Activated CD4-positive, alpha-beta T cell treated with anti-CD3 and anti-CD28 coated beads for 36 hours (primary cell): ENCODE measurements at regions not wholly inside any gene's neighbourhood (a gene's known extent, or its start where the extent isn't known, plus 50 kb on each side); places are given as distances from the start of the nearest gene placed in this dataset.

Experiments used
- ATAC-seq: fragments of 200-7000 bp; cut with Tn5 transposase; one replicate; pipeline ENCODE4 v1.10.0; 2021; ENCODE audit warnings: mild to moderate bottlenecking, moderate library complexity
- CTCF ChIA-PET: fragments of 350-600 bp; sonication (Branson Sonifier 250); formaldehyde crosslinking; loops from one replicate; lab custom pipeline; 2021; ENCODE audit warnings: antibody characterized with exemption; lab: Charles Lee
- POLR2A ChIA-PET: fragments of 350-600 bp; sonication (Branson Sonifier 250); formaldehyde crosslinking; loops from one replicate; lab custom pipeline; 2021; ENCODE audit warnings: antibody characterized with exemption, inconsistent platforms; lab: Charles Lee
- DNase-seq: peaks from one replicate; pipeline ENCODE4 v3.0.0-alpha.2; 2020
- H3K27ac Mint-ChIP-seq: one replicate; pipeline ENCODE4 v1.8.0; 2021; ENCODE audit warnings: mixed read lengths
- H3K27me3 Mint-ChIP-seq: one replicate; pipeline ENCODE4 v1.8.0; 2021; ENCODE audit warnings: mixed read lengths
- H3K36me3 Mint-ChIP-seq: one replicate; pipeline ENCODE4 v1.8.0; 2021; ENCODE audit warnings: low read depth, mixed read lengths
- H3K4me1 Mint-ChIP-seq: one replicate; pipeline ENCODE4 v1.8.0; 2021; ENCODE audit warnings: mixed read lengths
- H3K4me3 Mint-ChIP-seq: one replicate; pipeline ENCODE4 v1.8.0; 2021; ENCODE audit warnings: mild to moderate bottlenecking, moderate library complexity, mixed read lengths
- H3K9me3 Mint-ChIP-seq: one replicate; pipeline ENCODE4 v1.8.0; 2021; ENCODE audit warnings: low read depth, mixed read lengths
- intact Hi-C, 2 experiments: fragments of 100-400 bp; cut with DNase I in 1 of 2; cut with micrococcal nuclease in 1 of 2; formaldehyde crosslinking; loops; one replicate each; pipeline versions ENCODE4 v1.14.2 to v1.15.1; 2022 to 2024; cut with DNase I, micrococcal nuclease

GRCh38 chr13:62643799-62644524 lies 1228.3 kb upstream of the PCDH20 start:
- CTCF ChIA-PET, result no interaction called here
- DNase-seq (no peak), ATAC-seq (no peak)
- H3K27me3 Mint-ChIP-seq, result no peaks in the 10 kb centered on the region
- H3K36me3 Mint-ChIP-seq, result no peaks in the 10 kb centered on the region
- POLR2A ChIA-PET, result no interaction called here
- intact Hi-C loops, result no loop called here
- H3K9me3 Mint-ChIP-seq, result peaks cover 10% of the 10 kb centered on the region
- peaks cover 2% of the 10 kb centered on the region for H3K4me1 Mint-ChIP-seq
- no peak overlapping the region for H3K27ac Mint-ChIP-seq
- H3K4me3 Mint-ChIP-seq, result no peak overlapping the region

DNA sequence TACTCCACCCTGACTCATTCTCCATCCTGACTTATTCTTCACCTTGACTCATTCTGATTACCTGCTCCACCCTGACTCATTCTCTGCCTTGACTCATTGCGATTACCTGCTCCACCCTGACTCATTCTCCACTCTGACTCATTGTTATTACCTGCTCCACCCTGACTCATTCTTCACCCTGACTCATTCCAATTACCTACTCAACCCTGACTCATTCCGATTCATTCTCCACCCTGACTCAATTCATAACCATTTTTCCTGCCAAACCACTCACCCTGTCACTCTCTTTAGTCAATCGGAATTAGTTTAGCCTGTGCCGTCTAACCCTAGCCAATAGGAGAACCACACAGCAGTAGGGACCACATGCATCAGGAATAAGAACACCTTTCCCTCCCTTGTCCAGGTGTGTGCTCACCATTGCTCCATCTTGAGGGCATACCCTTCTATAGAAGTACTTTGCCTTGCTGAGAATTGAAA lies 1227.4 kb upstream of the PCDH20 start:
- no peak overlapping the region for H3K27ac Mint-ChIP-seq
- intact Hi-C loops, result no loop called here
- ATAC-seq (peak; percentile 94), DNase-seq (peak; percentile 49)
- H3K9me3 Mint-ChIP-seq, result peaks cover 10% of the 10 kb centered on the region
- H3K27me3 Mint-ChIP-seq, result no peaks in the 10 kb centered on the region
- peaks cover 2% of the 10 kb centered on the region for H3K4me1 Mint-ChIP-seq
- no peaks in the 10 kb centered on the region for H3K36me3 Mint-ChIP-seq
- POLR2A ChIA-PET, result no interaction called here
- H3K4me3 Mint-ChIP-seq, result no peak overlapping the region
- CTCF ChIA-PET, result no interaction called here

GRCh38 chr13:62635161-62635560 lies 1219.5 kb upstream of the PCDH20 start:
- no peak overlapping the region for H3K27ac Mint-ChIP-seq
- ATAC-seq, result no peak
- no peak for DNase-seq
- H3K9me3 Mint-ChIP-seq, result peaks cover 3% of the 10 kb centered on the region
- intact Hi-C loops, result no loop called here
- H3K4me1 Mint-ChIP-seq, result no peaks in the 10 kb centered on the region
- H3K36me3 Mint-ChIP-seq, result no peaks in the 10 kb centered on the region
- POLR2A ChIA-PET, result no interaction called here
- no peak overlapping the region for H3K4me3 Mint-ChIP-seq
- H3K27me3 Mint-ChIP-seq, result no peaks in the 10 kb centered on the region
- CTCF ChIA-PET, result no interaction called here

DNA sequence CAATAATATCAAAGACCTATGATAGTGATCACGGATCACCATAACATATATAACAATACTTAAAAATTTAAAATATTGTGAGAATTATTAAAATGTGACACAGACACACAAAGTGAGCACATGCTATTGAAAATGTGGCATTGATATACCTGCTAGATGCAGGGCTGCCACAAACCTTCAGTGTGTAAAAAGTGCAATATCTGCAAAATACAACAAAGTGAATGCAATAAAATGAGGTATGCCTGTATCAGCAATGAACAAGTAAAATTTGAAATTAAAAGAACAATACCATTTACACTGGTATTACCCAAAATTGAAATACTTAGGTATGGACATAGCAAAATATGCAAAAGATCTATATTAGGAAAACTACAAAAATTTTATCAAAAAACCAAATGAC lies 1217.8 kb upstream of the PCDH20 start:
- Mint-ChIP-seq H3K4me1 (no peaks in the 10 kb centered on the region), H3K36me3 (no peaks in the 10 kb centered on the region), H3K4me3 (no peak overlapping the region), H3K27ac (no peak overlapping the region), H3K9me3 (peaks cover 5% of the 10 kb centered on the region), H3K27me3 (no peaks in the 10 kb centered on the region)
- DNase-seq, result no peak
- ATAC-seq, result no peak
- intact Hi-C loops, result no loop called here
- ChIA-PET CTCF (no interaction called here), POLR2A (no interaction called here)

- intact Hi-C loops, result no loop called here
- Mint-ChIP-seq H3K9me3 (peaks cover 5% of the 10 kb centered on the region), H3K27me3 (no peaks in the 10 kb centered on the region), H3K36me3 (no peaks in the 10 kb centered on the region), H3K4me1 (no peaks in the 10 kb centered on the region), H3K4me3 (no peak overlapping the region), H3K27ac (no peak overlapping the region)
- ATAC-seq (no peak), DNase-seq (no peak)
- ChIA-PET CTCF (no interaction called here), POLR2A (no interaction called here)
Measured at GRCh38 chr13:62631619-62632018, 1216.0 kb upstream of the PCDH20 start.

- H3K4me3 Mint-ChIP-seq, result no peak overlapping the region
- ATAC-seq (no peak), DNase-seq (no peak)
- intact Hi-C loops, result no loop called here
- no peak overlapping the region for H3K27ac Mint-ChIP-seq
- no peaks in the 10 kb centered on the region for H3K36me3 Mint-ChIP-seq
- no peaks in the 10 kb centered on the region for H3K4me1 Mint-ChIP-seq
- no peaks in the 10 kb centered on the region for H3K27me3 Mint-ChIP-seq
- ChIA-PET CTCF (no interaction called here), POLR2A (no interaction called here)
- H3K9me3 Mint-ChIP-seq, result peaks cover 5% of the 10 kb centered on the region
Measured at GRCh38 chr13:62631124-62631523, 1215.5 kb upstream of the PCDH20 start.

- no peaks in the 10 kb centered on the region for H3K27me3 Mint-ChIP-seq
- H3K4me3 Mint-ChIP-seq, result no peak overlapping the region
- CTCF ChIA-PET, result no interaction called here
- H3K27ac Mint-ChIP-seq, result no peak overlapping the region
- ATAC-seq (no peak), DNase-seq (no peak)
- H3K4me1 Mint-ChIP-seq, result no peaks in the 10 kb centered on the region
- peaks cover 7% of the 10 kb centered on the region for H3K9me3 Mint-ChIP-seq
- no peaks in the 10 kb centered on the region for H3K36me3 Mint-ChIP-seq
- intact Hi-C loops, result no loop called here
- POLR2A ChIA-PET, result no interaction called here
Measured at GRCh38 chr13:62629618-62630017, 1214.0 kb upstream of the PCDH20 start.

GRCh38 chr13:62627226-62627625 lies 1211.6 kb upstream of the PCDH20 start:
- H3K4me3 Mint-ChIP-seq, result no peak overlapping the region
- H3K27ac Mint-ChIP-seq, result no peak overlapping the region
- peaks cover 6% of the 10 kb centered on the region for H3K9me3 Mint-ChIP-seq
- DNase-seq (no peak), ATAC-seq (no peak)
- ChIA-PET CTCF (no interaction called here), POLR2A (no interaction called here)
- no peaks in the 10 kb centered on the region for H3K27me3 Mint-ChIP-seq
- intact Hi-C loops, result no loop called here
- no peaks in the 10 kb centered on the region for H3K36me3 Mint-ChIP-seq
- no peaks in the 10 kb centered on the region for H3K4me1 Mint-ChIP-seq

GRCh38 chr13:62626771-62627170 lies 1211.1 kb upstream of the PCDH20 start:
- CTCF ChIA-PET, result no interaction called here

DNA sequence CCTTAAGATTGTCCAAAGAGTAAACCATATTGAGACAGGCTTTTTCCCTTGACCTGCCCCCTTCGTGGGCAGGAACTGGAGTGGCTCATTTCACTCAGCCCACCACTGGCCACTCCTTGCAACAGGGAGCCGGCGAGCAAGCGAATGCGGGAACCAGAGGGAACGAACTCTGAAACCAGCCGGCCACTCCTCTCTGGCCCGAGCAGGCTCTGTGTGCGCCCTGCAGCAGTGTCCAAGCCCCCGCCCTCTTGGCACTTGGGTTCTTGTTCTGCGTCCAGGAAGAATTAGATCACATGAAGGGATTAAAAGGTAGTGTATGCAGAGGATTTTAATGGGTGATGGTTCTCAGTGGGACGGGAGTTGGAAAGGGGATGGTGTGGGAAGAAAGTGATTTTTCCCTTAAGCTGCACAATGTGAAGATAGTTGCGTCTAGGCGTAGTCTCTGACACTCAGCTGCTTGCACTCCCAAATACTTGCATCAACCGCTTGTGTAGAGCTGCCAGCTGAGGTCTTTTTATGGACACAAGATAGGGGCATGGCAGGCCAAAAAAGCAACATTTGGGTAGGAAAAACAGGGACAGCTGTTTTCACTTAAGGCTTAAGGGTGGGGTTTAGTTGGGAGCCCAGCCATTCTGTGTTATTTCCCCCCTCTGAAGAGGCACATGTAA lies 1209.7 kb upstream of the PCDH20 start:
- no peak overlapping the region for H3K4me3 Mint-ChIP-seq
- DNase-seq (no peak), ATAC-seq (no peak)
- no peak overlapping the region for H3K27ac Mint-ChIP-seq
- CTCF ChIA-PET, result no interaction called here
- intact Hi-C loops, result no loop called here
- no peaks in the 10 kb centered on the region for H3K27me3 Mint-ChIP-seq
- peaks cover 6% of the 10 kb centered on the region for H3K9me3 Mint-ChIP-seq
- no peaks in the 10 kb centered on the region for H3K36me3 Mint-ChIP-seq
- no peaks in the 10 kb centered on the region for H3K4me1 Mint-ChIP-seq
- POLR2A ChIA-PET, result no interaction called here

More at GRCh38 chr13:62626771-62627170, 1211.1 kb upstream of the PCDH20 start:
- DNase-seq (peak; percentile 6), ATAC-seq (no peak)
- Mint-ChIP-seq H3K4me3 (no peak overlapping the region), H3K4me1 (no peaks in the 10 kb centered on the region), H3K27ac (no peak overlapping the region), H3K36me3 (no peaks in the 10 kb centered on the region), H3K9me3 (peaks cover 6% of the 10 kb centered on the region), H3K27me3 (no peaks in the 10 kb centered on the region)
- intact Hi-C loops, result no loop called here
- POLR2A ChIA-PET, result no interaction called here

DNA sequence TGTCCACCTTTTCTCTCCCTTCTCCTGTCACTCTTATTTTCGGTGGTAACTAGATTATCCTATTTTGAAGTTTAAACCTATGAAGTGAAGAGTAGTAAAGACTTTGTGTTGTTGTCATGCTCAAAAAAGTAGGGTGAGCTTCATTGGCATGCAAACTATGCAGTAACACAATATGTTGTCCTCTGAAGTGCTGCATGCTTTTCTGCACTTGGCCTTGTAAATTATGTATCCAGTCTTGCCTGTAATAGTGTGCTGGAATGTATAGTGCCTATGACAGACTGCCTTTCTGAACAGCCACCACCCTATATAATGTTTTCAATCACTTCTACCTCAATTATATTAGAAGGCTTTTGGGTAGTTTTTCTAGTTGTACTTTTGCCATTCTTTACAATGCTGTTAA lies 1198.2 kb upstream of the PCDH20 start:
- no peak for DNase-seq
- ATAC-seq, result no peak
- H3K4me1 Mint-ChIP-seq, result no peaks in the 10 kb centered on the region
- intact Hi-C loops, result no loop called here
- peaks cover 9% of the 10 kb centered on the region for H3K9me3 Mint-ChIP-seq
- CTCF ChIA-PET, result no interaction called here
- POLR2A ChIA-PET, result no interaction called here
- H3K27ac Mint-ChIP-seq, result no peak overlapping the region
- no peaks in the 10 kb centered on the region for H3K27me3 Mint-ChIP-seq
- no peaks in the 10 kb centered on the region for H3K36me3 Mint-ChIP-seq
- no peak overlapping the region for H3K4me3 Mint-ChIP-seq

- peaks cover 11% of the 10 kb centered on the region for H3K9me3 Mint-ChIP-seq
- H3K27ac Mint-ChIP-seq, result no peak overlapping the region
- intact Hi-C loops, result no loop called here
- no peaks in the 10 kb centered on the region for H3K27me3 Mint-ChIP-seq
- no peak for DNase-seq
- CTCF ChIA-PET, result no interaction called here
- H3K36me3 Mint-ChIP-seq, result no peaks in the 10 kb centered on the region
- no peak for ATAC-seq
- POLR2A ChIA-PET, result no interaction called here
- no peaks in the 10 kb centered on the region for H3K4me1 Mint-ChIP-seq
- no peak overlapping the region for H3K4me3 Mint-ChIP-seq
Measured at GRCh38 chr13:62611343-62611742, 1195.7 kb upstream of the PCDH20 start.
